ENCODE measurements at regions not wholly inside any gene's neighbourhood (a gene's known extent, or its start where the extent isn't known, plus 50 kb on each side); places are given as distances from the start of the nearest gene placed in this dataset.

DNA sequence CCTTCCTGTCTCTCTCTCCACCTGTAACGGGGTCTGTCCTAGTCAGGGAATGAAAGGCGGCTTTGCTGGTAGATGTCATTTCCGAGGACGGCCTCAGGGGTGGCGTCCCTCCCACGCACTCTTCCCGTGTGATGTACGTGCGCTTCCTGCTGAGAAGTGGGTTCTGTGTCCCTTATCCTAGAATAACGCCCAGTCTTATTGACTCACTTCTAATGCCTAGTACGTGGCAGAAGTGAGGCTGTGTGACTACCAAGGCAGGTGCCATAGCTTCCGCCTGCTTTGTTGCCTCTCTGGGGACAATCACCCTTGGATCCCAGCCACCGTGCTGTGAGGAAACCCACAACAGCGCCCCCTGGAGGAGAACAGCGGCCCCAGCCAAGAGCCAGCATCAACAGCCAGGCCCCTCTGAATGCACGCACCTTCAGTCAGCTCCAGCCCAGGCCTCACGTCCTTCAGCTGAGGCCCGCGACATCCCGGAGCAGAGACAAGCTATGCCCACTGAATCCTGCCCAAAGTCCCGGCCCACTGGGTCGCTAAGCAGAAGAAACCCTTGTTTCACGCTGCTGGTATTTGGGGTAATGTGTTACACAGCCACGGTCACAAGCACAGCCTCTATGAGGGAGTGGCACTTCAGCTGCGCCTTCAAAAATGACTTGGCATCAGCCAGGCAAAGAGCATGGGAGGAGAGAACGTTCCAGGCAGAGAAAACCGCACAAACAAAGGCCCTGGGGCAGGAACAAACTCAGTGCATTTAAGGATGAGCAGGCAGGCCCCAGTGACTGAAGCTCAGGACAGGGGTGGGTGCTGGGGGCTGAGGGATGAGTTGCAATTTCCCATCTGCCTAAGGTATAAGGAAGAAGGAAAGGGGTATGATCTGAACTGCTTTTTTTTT lies 224.2 kb downstream of the NFATC2 start:
- TF ChIP-seq, protein P1, sequence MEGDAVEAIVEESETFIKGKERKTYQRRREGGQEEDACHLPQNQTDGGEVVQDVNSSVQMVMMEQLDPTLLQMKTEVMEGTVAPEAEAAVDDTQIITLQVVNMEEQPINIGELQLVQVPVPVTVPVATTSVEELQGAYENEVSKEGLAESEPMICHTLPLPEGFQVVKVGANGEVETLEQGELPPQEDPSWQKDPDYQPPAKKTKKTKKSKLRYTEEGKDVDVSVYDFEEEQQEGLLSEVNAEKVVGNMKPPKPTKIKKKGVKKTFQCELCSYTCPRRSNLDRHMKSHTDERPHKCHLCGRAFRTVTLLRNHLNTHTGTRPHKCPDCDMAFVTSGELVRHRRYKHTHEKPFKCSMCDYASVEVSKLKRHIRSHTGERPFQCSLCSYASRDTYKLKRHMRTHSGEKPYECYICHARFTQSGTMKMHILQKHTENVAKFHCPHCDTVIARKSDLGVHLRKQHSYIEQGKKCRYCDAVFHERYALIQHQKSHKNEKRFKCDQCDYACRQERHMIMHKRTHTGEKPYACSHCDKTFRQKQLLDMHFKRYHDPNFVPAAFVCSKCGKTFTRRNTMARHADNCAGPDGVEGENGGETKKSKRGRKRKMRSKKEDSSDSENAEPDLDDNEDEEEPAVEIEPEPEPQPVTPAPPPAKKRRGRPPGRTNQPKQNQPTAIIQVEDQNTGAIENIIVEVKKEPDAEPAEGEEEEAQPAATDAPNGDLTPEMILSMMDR (IDR thresholded peaks at IDR 0.05; ENCODE audit: borderline replicate concordance, control extremely low read depth, extremely low read depth, insufficient read depth, missing control alignments) = no peak
- peak; percentile 45 for DNase-seq (ENCODE audit: low spot score)
- in situ Hi-C loops (cut with MboI; ENCODE audit: low sequenced_read_pairs, unreplicated experiment) = loop anchor here (25.0 kb wide), 1 partner anchor 531 kb away; the partner anchor contains the start of gene BCAS4

DNA sequence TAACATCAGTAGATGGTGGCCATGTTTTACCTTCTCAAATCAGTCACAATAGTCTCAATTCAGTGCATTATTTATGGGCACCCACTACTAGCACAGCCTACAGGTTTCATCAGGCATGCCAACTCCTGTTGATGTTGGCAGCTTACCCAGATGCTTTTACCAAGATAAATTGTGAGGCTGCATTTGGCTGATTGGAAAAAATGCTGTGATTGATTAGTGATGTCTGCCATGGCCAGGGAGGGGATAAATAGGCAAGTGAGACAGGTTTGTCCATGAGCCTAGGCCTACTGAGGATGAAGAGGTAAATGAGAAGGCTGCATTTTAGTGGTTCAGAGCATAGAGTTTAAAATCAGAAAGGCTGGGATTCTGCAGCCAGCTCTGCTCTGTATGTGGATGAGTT lies 227.1 kb downstream of the NFATC2 start:
- in situ Hi-C loops (cut with MboI; ENCODE audit: low sequenced_read_pairs, unreplicated experiment) = loop anchor here (25.0 kb wide), 1 partner anchor 528 kb away; the partner anchor contains the start of gene BCAS4
- TF ChIP-seq, protein P1 (IDR thresholded peaks at IDR 0.05; ENCODE audit: borderline replicate concordance, control extremely low read depth, extremely low read depth, insufficient read depth, missing control alignments) = no peak

DNA sequence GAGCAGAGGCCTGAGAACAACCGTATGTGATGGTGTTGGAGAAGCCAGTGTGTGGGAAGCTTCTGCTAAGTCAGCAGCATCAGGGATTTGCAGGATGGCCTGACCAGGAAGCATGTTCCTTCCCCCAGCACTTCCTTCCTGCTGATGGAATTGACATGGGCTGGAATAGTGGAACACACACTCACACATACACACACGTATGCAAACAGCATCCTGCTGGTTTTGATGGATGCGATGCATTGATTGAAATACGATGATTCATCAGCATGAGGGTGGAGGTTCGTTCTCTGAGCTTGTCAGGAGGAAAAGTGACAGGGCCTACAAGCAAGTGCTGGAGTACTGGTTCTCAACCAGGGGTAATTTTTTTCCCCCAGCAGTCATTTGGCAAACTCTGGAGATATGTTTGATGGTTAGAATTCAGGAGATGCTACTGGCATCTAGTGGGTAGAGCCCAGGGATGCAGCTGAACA lies 229.1 kb downstream of the NFATC2 start:
- TF ChIP-seq, protein P1 (IDR thresholded peaks at IDR 0.05; ENCODE audit: borderline replicate concordance, control extremely low read depth, extremely low read depth, insufficient read depth, missing control alignments) = no peak
- in situ Hi-C loops (cut with MboI; ENCODE audit: low sequenced_read_pairs, unreplicated experiment) = loop anchor here (25.0 kb wide), 1 partner anchor 526 kb away; the partner anchor contains the start of gene BCAS4
- no peak for DNase-seq (ENCODE audit: low spot score)

More for the DNA sequence above, 227.1 kb downstream of the NFATC2 start:
- no peak for DNase-seq (ENCODE audit: low spot score)

DNA sequence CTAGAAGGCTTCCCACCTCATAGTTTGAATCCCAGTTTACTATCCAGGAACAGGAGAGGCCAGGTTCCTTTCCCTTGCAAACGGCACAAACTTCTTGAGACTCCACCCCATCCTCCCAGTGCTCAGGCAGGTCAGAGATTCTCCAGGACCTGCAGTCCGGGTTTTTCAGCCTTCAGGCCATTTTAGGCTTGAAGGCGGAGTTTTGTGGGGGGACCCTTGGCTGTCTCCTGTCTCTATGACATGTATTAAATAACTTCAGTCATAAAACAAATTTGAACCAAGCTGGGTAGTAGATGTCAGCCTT lies 230.1 kb downstream of the NFATC2 start:
- in situ Hi-C loops (cut with MboI; ENCODE audit: low sequenced_read_pairs, unreplicated experiment) = loop anchor here (25.0 kb wide), 1 partner anchor 525 kb away; the partner anchor contains the start of gene BCAS4
- DNase-seq (ENCODE audit: low spot score) = no peak
- TF ChIP-seq, protein P1 (IDR thresholded peaks at IDR 0.05; ENCODE audit: borderline replicate concordance, control extremely low read depth, extremely low read depth, insufficient read depth, missing control alignments) = no peak

DNA sequence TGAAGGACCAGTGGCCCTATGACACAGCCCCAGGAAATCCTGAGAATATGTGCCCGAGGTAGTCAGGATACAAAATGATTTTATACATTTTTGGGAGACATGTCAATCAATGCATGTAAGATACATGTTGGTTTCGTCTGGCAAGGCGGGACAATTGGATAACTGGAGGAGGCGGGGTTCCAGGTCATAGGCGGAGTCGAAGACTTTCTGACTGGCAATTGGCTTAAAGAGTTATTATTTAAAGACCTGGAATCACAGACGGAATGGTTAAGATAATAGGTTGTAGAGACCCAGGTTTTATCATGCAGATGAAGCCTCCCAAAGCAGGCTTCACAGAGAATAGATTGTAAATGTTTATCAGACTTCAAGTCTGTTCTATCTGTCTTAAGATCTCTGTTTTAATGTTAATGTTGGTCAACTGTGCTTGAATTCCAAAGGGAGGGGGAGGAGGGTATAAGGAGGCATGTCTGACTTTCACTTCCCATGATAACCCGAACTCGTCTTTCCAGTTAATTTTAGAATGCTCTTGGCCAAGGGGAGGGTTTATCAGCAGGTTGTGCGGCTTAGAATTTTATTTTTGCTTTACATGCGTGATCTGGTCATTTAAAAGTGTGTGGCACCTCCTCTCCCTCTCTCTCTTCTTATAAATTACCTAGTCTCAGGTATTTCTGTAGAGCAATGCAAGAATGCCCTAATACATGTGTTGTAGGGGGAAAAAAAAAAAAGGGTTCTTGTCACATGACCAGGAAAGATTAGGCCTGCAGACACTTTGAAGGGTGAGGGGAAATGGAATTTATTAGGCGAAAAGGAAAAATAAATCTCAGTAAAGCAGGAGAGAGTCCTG lies 230.7 kb downstream of the NFATC2 start:
- in situ Hi-C loops (cut with MboI; ENCODE audit: low sequenced_read_pairs, unreplicated experiment) = loop anchor here (25.0 kb wide), 1 partner anchor 525 kb away; the partner anchor contains the start of gene BCAS4
- TF ChIP-seq, protein P1 (IDR thresholded peaks at IDR 0.05; ENCODE audit: borderline replicate concordance, control extremely low read depth, extremely low read depth, insufficient read depth, missing control alignments) = no peak
- no peak for DNase-seq (ENCODE audit: low spot score)

DNA sequence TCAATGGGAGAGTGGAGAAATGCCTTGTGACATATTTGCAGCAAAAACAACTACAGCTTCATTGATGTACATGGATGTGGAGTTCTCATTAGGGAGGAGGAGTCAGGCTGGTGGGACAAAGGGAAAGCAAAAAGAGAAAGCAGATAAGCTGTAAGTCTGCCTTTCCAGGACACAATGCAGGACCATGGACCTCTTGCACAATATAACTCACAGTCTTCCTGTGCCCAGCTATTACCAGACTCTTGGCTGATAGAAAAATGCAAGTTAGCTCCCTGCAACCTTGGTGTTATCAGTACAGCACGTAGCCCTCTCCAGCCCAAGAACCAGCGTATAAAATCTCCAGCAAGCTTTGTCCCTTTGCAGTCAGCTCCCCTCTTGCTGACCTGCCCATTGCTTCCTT lies 232.3 kb downstream of the NFATC2 start:
- in situ Hi-C loops (cut with MboI; ENCODE audit: low sequenced_read_pairs, unreplicated experiment) = loop anchor here (25.0 kb wide), 1 partner anchor 523 kb away; the partner anchor contains the start of gene BCAS4

More for the DNA sequence above, 232.3 kb downstream of the NFATC2 start:
- TF ChIP-seq, protein P1 (IDR thresholded peaks at IDR 0.05; ENCODE audit: borderline replicate concordance, control extremely low read depth, extremely low read depth, insufficient read depth, missing control alignments) = no peak
- DNase-seq (ENCODE audit: low spot score) = no peak
